GM21423 (cell line): ENCODE measurements at regions not wholly inside any gene's neighbourhood (a gene's known extent, or its start where the extent isn't known, plus 50 kb on each side); places are given as distances from the start of the nearest gene placed in this dataset.

Experiments
- ATAC-seq: cut with Tn5 transposase; IDR thresholded peaks from one replicate; pipeline ENCODE4 v1.9.1; 2021; ENCODE audit warnings: mild to moderate bottlenecking, moderate library complexity; ENCODE audit not compliant: unreplicated experiment

DNA sequence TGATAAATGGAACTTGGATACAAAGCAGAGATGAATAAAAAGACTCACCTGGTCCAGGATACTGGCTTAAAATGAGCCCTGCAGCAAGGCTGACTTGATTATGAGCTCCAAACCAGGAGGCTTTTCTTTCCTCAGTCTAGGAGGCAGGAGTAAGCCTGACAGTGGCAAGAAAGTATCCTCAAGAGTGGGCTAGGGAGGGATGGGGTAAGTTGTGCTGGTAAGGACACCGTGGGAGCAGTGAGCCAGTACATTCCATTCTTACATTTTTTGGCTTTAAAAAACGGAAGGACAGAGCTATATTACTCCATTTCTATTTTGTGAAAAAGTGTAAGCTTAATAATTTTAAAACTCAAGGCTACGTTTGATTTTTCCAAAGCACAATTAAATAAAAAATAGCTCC, 187.1 kb upstream of the DDI1 start:
- no peak for ATAC-seq

- ATAC-seq = no peak
These were observed 185.8 kb upstream of the DDI1 start for GRCh38 chr11:103850419-103851165.

- ATAC-seq = no peak
These were observed 185.2 kb upstream of the DDI1 start for GRCh38 chr11:103851166-103851651.
